Ovary (tissue), 3 donors: ENCODE measurements at regions not wholly inside any gene's neighbourhood (a gene's known extent, or its start where the extent isn't known, plus 50 kb on each side); places are given as distances from the start of the nearest gene placed in this dataset.

ENCODE experiments used
- EP300 ChIP-seq: sonication (generic); formaldehyde crosslinking; IDR thresholded peaks from one replicate; pipeline ENCODE4 v1.6.1; 2017; ENCODE audit warnings: antibody characterized with exemption
- POLR2A ChIP-seq: fragments of 450-650 bp; IDR thresholded peaks from one replicate; pipeline ENCODE4 v1.6.1; 2017; ENCODE audit warnings: antibody characterized with exemption, mild to moderate bottlenecking, moderate library complexity
- TF ChIP-seq, protein P1 (sequence below), 3 donors: fragments of 450-650 bp in 2 of 3; fragments of 200-600 bp in 1 of 3; IDR thresholded peaks; one replicate each; pipeline versions ENCODE4 v1.5.1 to v1.8.0; 2016 to 2022; ENCODE audit warnings: antibody characterized with exemption in 3 of 3, mild to moderate bottlenecking in 1 of 3
- donor health status: DM: no; HTN: no; CAD: no.

DNA sequence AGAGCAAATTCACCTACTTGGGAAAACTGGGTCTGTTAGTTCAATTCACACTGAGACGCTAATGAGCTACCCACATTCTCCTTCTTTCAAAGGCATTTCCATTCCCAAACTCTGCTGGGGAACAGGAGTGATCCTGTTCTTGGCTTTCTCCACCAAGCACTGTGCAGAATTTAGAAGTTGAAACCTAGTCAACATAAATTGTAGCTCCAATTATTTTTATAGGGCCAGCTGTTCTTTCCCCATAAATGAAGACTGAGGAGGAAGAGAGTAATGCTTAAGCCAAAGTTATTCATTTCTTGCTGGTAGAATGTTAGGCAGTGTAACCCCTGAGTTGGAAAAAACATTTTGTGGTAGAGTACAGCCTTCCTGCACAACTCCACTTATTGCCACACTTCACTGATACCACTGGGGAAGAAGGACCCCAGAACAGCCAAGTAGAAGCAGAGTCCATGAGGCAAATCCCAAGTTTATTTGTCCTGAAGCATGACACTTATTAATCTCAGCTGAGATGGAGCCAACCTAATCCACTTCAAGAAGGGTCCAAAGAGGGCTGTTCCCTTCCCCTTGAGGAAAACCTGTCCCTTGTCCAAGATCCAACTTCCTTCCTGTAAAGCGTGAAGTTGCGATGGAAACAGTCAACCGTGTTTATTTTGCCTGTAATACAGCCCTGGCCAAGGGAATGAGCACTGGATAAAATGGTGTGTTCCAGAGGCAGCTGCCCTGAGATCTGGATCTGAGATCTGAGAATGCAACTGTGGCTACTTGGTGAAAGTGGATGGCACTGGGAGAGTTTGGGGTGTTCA is 151.8 kb downstream of the TBX5 start:
- TF ChIP-seq, protein P1, sequence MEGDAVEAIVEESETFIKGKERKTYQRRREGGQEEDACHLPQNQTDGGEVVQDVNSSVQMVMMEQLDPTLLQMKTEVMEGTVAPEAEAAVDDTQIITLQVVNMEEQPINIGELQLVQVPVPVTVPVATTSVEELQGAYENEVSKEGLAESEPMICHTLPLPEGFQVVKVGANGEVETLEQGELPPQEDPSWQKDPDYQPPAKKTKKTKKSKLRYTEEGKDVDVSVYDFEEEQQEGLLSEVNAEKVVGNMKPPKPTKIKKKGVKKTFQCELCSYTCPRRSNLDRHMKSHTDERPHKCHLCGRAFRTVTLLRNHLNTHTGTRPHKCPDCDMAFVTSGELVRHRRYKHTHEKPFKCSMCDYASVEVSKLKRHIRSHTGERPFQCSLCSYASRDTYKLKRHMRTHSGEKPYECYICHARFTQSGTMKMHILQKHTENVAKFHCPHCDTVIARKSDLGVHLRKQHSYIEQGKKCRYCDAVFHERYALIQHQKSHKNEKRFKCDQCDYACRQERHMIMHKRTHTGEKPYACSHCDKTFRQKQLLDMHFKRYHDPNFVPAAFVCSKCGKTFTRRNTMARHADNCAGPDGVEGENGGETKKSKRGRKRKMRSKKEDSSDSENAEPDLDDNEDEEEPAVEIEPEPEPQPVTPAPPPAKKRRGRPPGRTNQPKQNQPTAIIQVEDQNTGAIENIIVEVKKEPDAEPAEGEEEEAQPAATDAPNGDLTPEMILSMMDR (IDR thresholded peaks at IDR 0.05), result no peak
- TF ChIP-seq POLR2A (no peak), EP300 (no peak)
